HepG2 (cell line): ENCODE measurements at regions not wholly inside any gene's neighbourhood (a gene's known extent, or its start where the extent isn't known, plus 50 kb on each side); places are given as distances from the start of the nearest gene placed in this dataset.

Source experiments
- ATAC-seq: fragments of 200-7000 bp; cut with Tn5 transposase; 3 replicates; pipeline ENCODE4 v1.9.1; 2020; ENCODE audit warnings: mild to moderate bottlenecking, moderate library complexity
- BruUV-seq: library from RNA; stranded (reverse); fragments of 400-500 nt; replicated peaks from 2 replicates; lab custom pipeline; 2021; lab: Mats Ljungman, UMichigan
- CTCF ChIA-PET: fragments of 300-600 bp; formaldehyde crosslinking; extraction: SDS; loops from one replicate; lab custom pipeline; 2021; ENCODE audit warnings: low total read pairs, inconsistent platforms, low intra/inter-chr PET ratio; lab: Yijun Ruan, JAX
- POLR2A ChIA-PET: fragments of 350-600 bp; sonication (Branson Sonifier 250); formaldehyde crosslinking; loops from one replicate; lab custom pipeline; 2020; ENCODE audit warnings: antibody characterized with exemption, inconsistent platforms; lab: Yijun Ruan, JAX
- DNase-seq: peaks from one replicate; pipeline ENCODE4 v3.0.0-alpha.2; 2015; ENCODE audit warnings: low spot score
- FAIRE-seq: peaks from 3 replicates; lab custom pipeline; 2011; peaks lifted over from hg19 to GRCh38; lab: Jason Lieb, UNC
- H2AFZ ChIP-seq: one replicate; pipeline ENCODE4 v1.6.1; 2011; ENCODE audit warnings: low read length, inconsistent platforms
- H3K27ac ChIP-seq: fragments of 300-600 bp; 3 replicates; pipeline ENCODE4 v1.8.0; 2011; ENCODE audit warnings: mixed run types, mild to moderate bottlenecking, mixed read lengths, low read length, inconsistent platforms; ENCODE audit not compliant: insufficient read depth; ENCODE audit errors: extremely low read length
- H3K27me3 ChIP-seq, 2 experiments: fragments of 200-600 bp in 1 of 2; 2 replicates in 1 of 2; 3 replicates in 1 of 2; pipeline versions ENCODE4 v1.6.0 to v1.8.0; 2011; ENCODE audit warnings: low read length in 2 of 2, mild to moderate bottlenecking in 2 of 2, moderate library complexity in 2 of 2, inconsistent platforms in 1 of 2; ENCODE audit not compliant: insufficient read depth in 2 of 2, control insufficient read depth in 1 of 2
- H3K36me3 ChIP-seq, 2 experiments: fragments of 200-600 bp in 1 of 2; replicated peaks in 1 of 2; 2 replicates in 1 of 2; 3 replicates in 1 of 2; pipeline versions ENCODE4 v1.5.1 to v1.8.0; 2011; ENCODE audit warnings: low read length in 2 of 2, inconsistent platforms in 1 of 2; ENCODE audit not compliant: insufficient read depth in 2 of 2, control insufficient read depth in 1 of 2
- H3K4me1 ChIP-seq: 2 replicates; pipeline ENCODE4 v1.5.1; 2012; ENCODE audit warnings: low read length, inconsistent platforms; ENCODE audit not compliant: insufficient read depth
- H3K4me2 ChIP-seq: 2 replicates; pipeline ENCODE4 v1.6.0; 2011; ENCODE audit warnings: low read depth, low read length, inconsistent platforms
- H3K4me3 ChIP-seq, 3 experiments: fragments of 200-600 bp in 1 of 3; sonication (generic), shearing (Covaris generic) in 1 of 3; replicated peaks in 1 of 3; 2 replicates each; pipeline ENCODE4 v1.5.1; 2011 to 2016; ENCODE audit warnings: low read length in 3 of 3, inconsistent platforms in 2 of 3, low read depth in 2 of 3, mild to moderate bottlenecking in 2 of 3, control low read depth in 1 of 3, mixed read lengths in 1 of 3; ENCODE audit not compliant: insufficient read depth in 1 of 3
- H3K79me2 ChIP-seq: one replicate; pipeline ENCODE4 v1.6.1; 2011; ENCODE audit warnings: low read length, inconsistent platforms; ENCODE audit not compliant: insufficient read depth
- H3K9ac ChIP-seq: 2 replicates; pipeline ENCODE4 v1.6.0; 2011; ENCODE audit warnings: mild to moderate bottlenecking, low read depth, low read length, inconsistent platforms; ENCODE audit not compliant: insufficient read depth
- H3K9me3 ChIP-seq: 2 replicates; pipeline ENCODE4 v1.5.1; 2012; ENCODE audit warnings: mild to moderate bottlenecking, low read length
- H4K20me1 ChIP-seq: 2 replicates; pipeline ENCODE4 v1.6.0; 2011; ENCODE audit warnings: inconsistent platforms, mild to moderate bottlenecking, low read length, moderate library complexity; ENCODE audit not compliant: insufficient read depth
- HCFC1 ChIP-seq: fragments of 150-350 bp; IDR thresholded peaks from 2 replicates; pipeline ENCODE4 v1.6.1; 2014; ENCODE audit warnings: low read depth, low read length
- POGZ ChIP-seq: sonication (generic); formaldehyde crosslinking; IDR thresholded peaks from 2 replicates; pipeline ENCODE4 v1.4.0; 2020; ENCODE audit warnings: mild to moderate bottlenecking, missing genetic modification reagents
- PTBP1 ChIP-seq: fragments of 200-400 bp; formaldehyde crosslinking; IDR thresholded peaks from 2 replicates; pipeline ENCODE4 v1.6.1; 2018; ENCODE audit warnings: low read length, low read depth; ENCODE audit not compliant: poor library complexity, severe bottlenecking
- ZFP1 ChIP-seq: IDR thresholded peaks from 2 replicates; pipeline ENCODE4 v1.6.1; 2016
- ZXDC ChIP-seq: sonication (generic); formaldehyde crosslinking; IDR thresholded peaks from 2 replicates; pipeline ENCODE4 v1.5.0; 2020; ENCODE audit warnings: mild to moderate bottlenecking, missing genetic modification reagents
- WGBS: methylation state at CpG from one replicate; pipeline ENCODE4 v1.1.6; 2017; ENCODE audit warnings: low lambda C conversion rate; 5-methylcytosine and 5-hydroxymethylcytosine counted together
- in situ Hi-C: cut with HindIII; loops from 2 replicates; pipeline ENCODE4 v1.10.0; 2017; ENCODE audit warnings: low pct_unique_long_range_greater_than_20kb; ENCODE audit not compliant: extremely low pct_ligation_motif_present
- intact Hi-C: fragments of 100-400 bp; cut with micrococcal nuclease; formaldehyde crosslinking; loops from one replicate; pipeline ENCODE4 v1.10.0; 2022; ENCODE audit not compliant: unreplicated experiment
- TF ChIP-seq, protein P1 (sequence below): IDR thresholded peaks from 2 replicates; pipeline ENCODE4 v1.6.1; 2016; ENCODE audit warnings: missing biosample characterization, missing genetic modification reagents, low read depth

DNA sequence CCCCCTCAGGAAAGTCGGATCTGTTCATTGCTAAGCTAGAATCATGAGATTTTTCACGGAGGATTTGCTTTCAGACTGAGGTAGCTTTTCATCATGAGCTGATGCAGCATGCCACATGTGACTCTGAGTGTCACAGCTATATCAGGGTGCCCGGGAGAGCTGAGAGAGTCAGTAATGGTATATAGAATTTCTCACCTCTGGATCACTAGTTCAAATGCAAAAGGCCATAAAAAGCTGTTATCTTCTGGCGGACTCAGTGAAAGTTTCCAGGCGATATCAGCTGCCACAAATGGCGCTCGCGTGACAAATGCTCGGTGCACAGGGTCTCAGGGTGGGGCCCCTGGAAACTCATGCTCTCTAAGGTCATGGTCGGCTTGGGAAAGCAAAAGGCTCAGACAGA is 150.1 kb downstream of the DHX15 start:
- Histone ChIP-seq H4K20me1 (no peaks in the 10 kb centered on the region), H2AFZ (no peak overlapping the region), H3K9ac (no peak overlapping the region), H3K4me3 (no peak overlapping the region), H3K4me2 (no peak overlapping the region), H3K27me3 (peaks cover 0 to 10% of the 10 kb centered on the region in 2 experiments; a peak in 2 of 5 replicates), H3K27ac (no peak overlapping the region), H3K9me3 (no peaks in the 10 kb centered on the region), H3K36me3 (no peaks in the 10 kb centered on the region), H3K4me1 (no peaks in the 10 kb centered on the region), H3K79me2 (no peaks in the 10 kb centered on the region)
- BruUV-seq = no TSS peak
- no peak for DNase-seq
- ATAC-seq = no peak
- no peak for FAIRE-seq
- TF ChIP-seq PTBP1 (no peak), ZFP1 (CRISPR knock-in tag) (no peak), POGZ (no peak), HCFC1 (no peak), ZXDC (no peak)
- TF ChIP-seq, protein P1, sequence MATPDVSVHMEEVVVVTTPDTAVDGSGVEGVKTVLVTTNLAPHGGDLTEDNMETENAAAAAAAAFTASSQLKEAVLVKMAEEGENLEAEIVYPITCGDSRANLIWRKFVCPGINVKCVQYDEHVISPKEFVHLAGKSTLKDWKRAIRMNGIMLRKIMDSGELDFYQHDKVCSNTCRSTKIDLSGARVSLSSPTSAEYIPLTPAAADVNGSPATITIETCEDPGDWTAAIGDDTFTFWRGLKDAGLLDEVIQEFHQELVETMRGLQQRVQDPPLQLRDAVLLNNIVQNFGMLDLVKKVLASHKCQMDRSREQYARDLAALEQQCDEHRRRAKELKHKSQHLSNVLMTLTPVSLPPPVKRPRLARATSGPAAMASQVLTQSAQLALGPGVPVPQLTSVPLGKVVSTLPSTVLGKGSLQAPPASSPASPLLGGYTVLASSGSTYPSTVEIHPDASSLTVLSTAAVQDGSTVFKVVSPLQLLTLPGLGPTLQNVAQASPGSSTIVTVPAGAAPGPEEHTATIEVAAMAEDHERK (CRISPR knock-in tag) = no peak
- WGBS = 35% methylated on average over 9 of the region's 10 CpGs
- in situ Hi-C loops (no loop called here), intact Hi-C loops (no loop called here)
- ChIA-PET POLR2A (no interaction called here), CTCF (no interaction called here)
